ENCODE measurements at regions not wholly inside any gene's neighbourhood (a gene's known extent, or its start where the extent isn't known, plus 50 kb on each side); places are given as distances from the start of the nearest gene placed in this dataset.

GRCh38 chr12:73225941-73226340 is 953.8 kb downstream of the TRHDE start:
- H4K5ac ChIP-seq (ENCODE audit: insufficient read length, low read depth, low read length), result no peak overlapping the region
- no peak overlapping the region for H3K4ac ChIP-seq (replicated peaks; ENCODE audit: insufficient read length, low read depth, low read length)
- H2BK12ac ChIP-seq (ENCODE audit: low read depth, low read length), result no peak overlapping the region
- ChIA-PET POLR2A (ENCODE audit: partially characterized antibody) (no interaction called here), CTCF (ENCODE audit: partially characterized antibody) (no interaction called here)
- no peak overlapping the region for H2AK5ac ChIP-seq (ENCODE audit: low read depth, low read length)
- H3K4me1 ChIP-seq (replicated peaks in 1 of 4; ENCODE audit: control insufficient read depth in 3 of 4, insufficient read depth in 4 of 4, low read length in 3 of 4), result no peaks in the 10 kb centered on the region
- H3K79me2 ChIP-seq (ENCODE audit: control insufficient read depth in 1 of 2, insufficient read depth in 2 of 2, low read length in 2 of 2), result no peaks in the 10 kb centered on the region
- no peak overlapping the region for H3K23ac ChIP-seq (ENCODE audit: insufficient read length)
- no peak overlapping the region for H2BK5ac ChIP-seq (ENCODE audit: low read depth, low read length)
- no peak overlapping the region for H2BK20ac ChIP-seq (ENCODE audit: low read length)
- H3K9me3 ChIP-seq (ENCODE audit: insufficient read depth in 2 of 2, low read depth in 1 of 2, low read length in 1 of 2), result no peaks in the 10 kb centered on the region
- no peak overlapping the region for H3K14ac ChIP-seq (ENCODE audit: insufficient read length)
- DNase-seq (ENCODE audit: low read depth in 1 of 2, low spot score in 2 of 2) (no peak), FAIRE-seq (no peak)
- H3K4me3 ChIP-seq (ENCODE audit: extremely low read depth in 1 of 4, insufficient read depth in 2 of 4, low read depth in 3 of 4, low read length in 4 of 4), result no peak overlapping the region
- no peak overlapping the region for H3K18ac ChIP-seq (ENCODE audit: extremely low read depth, low read length)
- no peak overlapping the region for H2BK15ac ChIP-seq (ENCODE audit: low read length)
- H3K9ac ChIP-seq (replicated peaks in 1 of 4; ENCODE audit: extremely low read depth in 1 of 4, low read depth in 3 of 4, low read length in 3 of 4), result no peak overlapping the region
- no peaks in the 10 kb centered on the region for H4K20me1 ChIP-seq (replicated peaks in 1 of 2; ENCODE audit: control insufficient read depth in 1 of 2, insufficient read depth in 2 of 2, low read length in 2 of 2)
- H4K91ac ChIP-seq (replicated peaks; ENCODE audit: insufficient read length, low read length), result no peak overlapping the region
- H3K56ac ChIP-seq (replicated peaks; ENCODE audit: insufficient read length, low read depth, low read length), result no peak overlapping the region
- 95 to 100% methylated on average over 1 to 2 of the region's 2 CpGs for WGBS, 2 experiments (ENCODE audit: extremely low coverage in 1 of 2, insufficient coverage in 1 of 2, insufficient read length in 1 of 2, insufficient replicate concordance in 2 of 2, low coverage in 1 of 2, low lambda C conversion rate in 2 of 2, missing lambda C conversion rate in 1 of 2)
- TF ChIP-seq BACH1 (IDR thresholded peaks at IDR 0.05; ENCODE audit: low read length) (no peak), GTF2F1 (IDR thresholded peaks at IDR 0.05; ENCODE audit: borderline replicate concordance, low read depth, low read length) (no peak), POLR2AphosphoS5 (IDR thresholded peaks at IDR 0.05; ENCODE audit: low read depth, low read length) (no peak), E2F6 (IDR thresholded peaks at IDR 0.05) (no peak), RFX5 (IDR thresholded peaks at IDR 0.05; ENCODE audit: borderline replicate concordance, low read depth, low read length) (no peak), CBX5 (IDR thresholded peaks at IDR 0.05; ENCODE audit: low read depth, low read length) (no peak), POU5F1 (IDR thresholded peaks at IDR 0.05; ENCODE audit: low read depth, low read length) (no peak), JUN (IDR thresholded peaks at IDR 0.05; ENCODE audit: low read depth, low read length) (no peak), SP4 (IDR thresholded peaks at IDR 0.05; ENCODE audit: low read length) (no peak), EGR1 (IDR thresholded peaks at IDR 0.05; ENCODE audit: borderline replicate concordance, low read depth, low read length) (no peak), HDAC6 (IDR thresholded peaks at IDR 0.05; ENCODE audit: low read depth, low read length) (no peak)
- H2AFZ ChIP-seq (ENCODE audit: low read length), result no peak overlapping the region
- no peaks in the 10 kb centered on the region for H3K27me3 ChIP-seq (replicated peaks in 1 of 4; ENCODE audit: control insufficient read depth in 3 of 4, extremely low read depth in 1 of 4, insufficient read depth in 3 of 4, low read length in 3 of 4)
- H3K36me3 ChIP-seq (ENCODE audit: control insufficient read depth in 2 of 4, insufficient read depth in 4 of 4, low read length in 3 of 4), result no peaks in the 10 kb centered on the region
- H3K23me2 ChIP-seq (ENCODE audit: low read depth, low read length), result no peaks in the 10 kb centered on the region
- H3K79me1 ChIP-seq (ENCODE audit: low read depth, low read length), result no peaks in the 10 kb centered on the region
- H2BK120ac ChIP-seq (replicated peaks; ENCODE audit: low read depth, low read length), result no peak overlapping the region
- no peak overlapping the region for H3K4me2 ChIP-seq (ENCODE audit: insufficient read depth in 1 of 2, low read depth in 2 of 2, low read length in 2 of 2)
- no peak overlapping the region for H4K8ac ChIP-seq (ENCODE audit: extremely low read depth, insufficient read depth, low read length)
- no peak overlapping the region for H3K27ac ChIP-seq (ENCODE audit: low read depth, low read length)

Data from H1 (cell line).